Endothelial cell of umbilical vein (primary cell): ENCODE measurements at regions not wholly inside any gene's neighbourhood (a gene's known extent, or its start where the extent isn't known, plus 50 kb on each side); places are given as distances from the start of the nearest gene placed in this dataset.

Experiments
- BruUV-seq: library from RNA; stranded (reverse); fragments of 400-500 nt; replicated peaks from 2 replicates; lab custom pipeline; 2021; lab: Mats Ljungman, UMichigan
- CTCF ChIA-PET: fragments of 300-600, 350-600 bp; sonication (Branson Sonifier 250); formaldehyde crosslinking; loops from one replicate; lab custom pipeline; 2021; ENCODE audit warnings: antibody characterized with exemption, inconsistent platforms; lab: Charles Lee
- POLR2A ChIA-PET: fragments of 300-600, 350-600 bp; sonication (Branson Sonifier 250); formaldehyde crosslinking; loops from one replicate; lab custom pipeline; 2021; ENCODE audit warnings: antibody characterized with exemption, inconsistent platforms; lab: Charles Lee
- DNase-seq: peaks from one replicate; pipeline ENCODE4 v3.0.0-alpha.2; 2011; ENCODE audit warnings: low read depth, low spot score
- FAIRE-seq: peaks from 2 replicates; lab custom pipeline; 2011; peaks lifted over from hg19 to GRCh38; lab: Jason Lieb, UNC
- H2AFZ ChIP-seq: 2 replicates; pipeline ENCODE4 v1.6.0; 2012; ENCODE audit warnings: low read depth, low read length, control low read depth, inconsistent platforms
- H3K27ac ChIP-seq: 2 replicates; pipeline ENCODE4 v1.5.1; 2011; ENCODE audit warnings: low read depth, mild to moderate bottlenecking, control low read depth, low read length, moderate library complexity; ENCODE audit not compliant: insufficient read depth
- H3K27me3 ChIP-seq, 2 experiments: 2 replicates each; pipeline versions ENCODE4 v1.6.0 to v1.6.1; 2011; ENCODE audit warnings: low read length in 2 of 2, mixed read lengths in 1 of 2; ENCODE audit not compliant: control insufficient read depth in 2 of 2, insufficient read depth in 2 of 2
- H3K36me3 ChIP-seq, 2 experiments: 2 replicates in 1 of 2; 3 replicates in 1 of 2; pipeline ENCODE4 v1.5.1; 2011; ENCODE audit warnings: low read length in 2 of 2, mild to moderate bottlenecking in 1 of 2, moderate library complexity in 1 of 2; ENCODE audit not compliant: control insufficient read depth in 2 of 2, insufficient read depth in 2 of 2; ENCODE audit errors: extremely low read depth in 1 of 2
- H3K4me1 ChIP-seq: 3 replicates; pipeline ENCODE4 v1.5.1; 2011; ENCODE audit warnings: mild to moderate bottlenecking, low read length; ENCODE audit not compliant: control insufficient read depth, insufficient read depth; ENCODE audit errors: extremely low read depth
- H3K4me2 ChIP-seq: 2 replicates; pipeline ENCODE4 v1.6.1; 2011; ENCODE audit warnings: low read length, control low read depth, mixed read lengths; ENCODE audit not compliant: insufficient read depth
- H3K4me3 ChIP-seq, 3 experiments: fragments of 200-600 bp in 1 of 3; sonication (generic), shearing (Covaris generic) in 1 of 3; replicated peaks in 1 of 3; 2 replicates each; pipeline ENCODE4 v1.5.1; 2011 to 2016; ENCODE audit warnings: control low read depth in 3 of 3, low read length in 3 of 3, mild to moderate bottlenecking in 2 of 3, inconsistent platforms in 1 of 3, low read depth in 1 of 3, moderate library complexity in 1 of 3; ENCODE audit not compliant: insufficient read depth in 1 of 3
- H3K79me2 ChIP-seq: 2 replicates; pipeline ENCODE4 v1.6.0; 2012; ENCODE audit warnings: low read length, inconsistent platforms; ENCODE audit not compliant: control insufficient read depth, insufficient read depth
- H3K9ac ChIP-seq: replicated peaks from 2 replicates; pipeline ENCODE3; 2011; ENCODE audit warnings: low read length, control low read depth; ENCODE audit not compliant: insufficient read depth; ENCODE audit errors: extremely low read depth
- H3K9me1 ChIP-seq: replicated peaks from 3 replicates; pipeline ENCODE4 v1.6.0; 2011; ENCODE audit warnings: mild to moderate bottlenecking, low read length; ENCODE audit not compliant: control insufficient read depth, insufficient read depth; ENCODE audit errors: extremely low read depth
- H3K9me3 ChIP-seq: replicated peaks from 2 replicates; pipeline ENCODE4 v1.5.1; 2012; ENCODE audit warnings: low read length, inconsistent platforms; ENCODE audit not compliant: control insufficient read depth, insufficient read depth
- H4K20me1 ChIP-seq: replicated peaks from 2 replicates; pipeline ENCODE3; 2011; ENCODE audit warnings: mild to moderate bottlenecking, low read length; ENCODE audit not compliant: control insufficient read depth, insufficient read depth; ENCODE audit errors: extremely low read depth
- EZH2 ChIP-seq: IDR thresholded peaks from 2 replicates; pipeline ENCODE4 v1.6.1; 2012; ENCODE audit warnings: borderline replicate concordance, low read depth, mild to moderate bottlenecking, moderate library complexity, low read length, inconsistent platforms; ENCODE audit not compliant: severe bottlenecking
- FOS ChIP-seq: IDR thresholded peaks from 2 replicates; pipeline ENCODE4 v1.6.1; 2011; ENCODE audit warnings: mild to moderate bottlenecking, low read length, moderate library complexity, borderline replicate concordance; ENCODE audit not compliant: insufficient read depth
- GATA2 ChIP-seq: IDR thresholded peaks from 2 replicates; pipeline ENCODE4 v1.7.0; 2011; ENCODE audit warnings: low read depth, mild to moderate bottlenecking, moderate library complexity, mixed read lengths, low read length; ENCODE audit not compliant: insufficient read length, insufficient read depth
- JUN ChIP-seq: IDR thresholded peaks from 2 replicates; pipeline ENCODE4 v1.6.1; 2011; ENCODE audit warnings: borderline replicate concordance, low read depth; ENCODE audit not compliant: insufficient read length, insufficient read depth
- MYC ChIP-seq: IDR thresholded peaks from one replicate; pipeline ENCODE4 v1.6.1; 2011; ENCODE audit warnings: mild to moderate bottlenecking, low read depth, low read length
- POLR2A ChIP-seq: IDR thresholded peaks from 2 replicates; pipeline ENCODE4 v1.6.1; 2012; ENCODE audit warnings: low read depth, mild to moderate bottlenecking, control low read depth, low read length
- POLR2AphosphoS5 ChIP-seq: IDR thresholded peaks from 2 replicates; pipeline ENCODE4 v1.6.1; 2012; ENCODE audit warnings: low read depth, mild to moderate bottlenecking, control low read depth, low read length, moderate library complexity; ENCODE audit not compliant: insufficient read depth
- dilution Hi-C: fragments of 300-500 bp; cut with MboI; formaldehyde crosslinking; loops from one replicate; pipeline ENCODE4 v1.15.0; 2019; ENCODE audit warnings: low sequenced_read_pairs; ENCODE audit not compliant: extremely low pct_ligation_motif_present
- intact Hi-C: fragments of 100-400 bp; cut with micrococcal nuclease; formaldehyde crosslinking; loops from one replicate; pipeline ENCODE4 v1.10.0; 2022
- TF ChIP-seq, protein P1 (sequence below), 2 donors: IDR thresholded peaks; 1 replicate in 1 of 2; 2 replicates in 1 of 2; pipeline ENCODE4 v1.5.1; 2011; ENCODE audit warnings: low read length in 2 of 2, mild to moderate bottlenecking in 2 of 2, moderate library complexity in 2 of 2, control low read depth in 1 of 2, inconsistent platforms in 1 of 2, low read depth in 1 of 2; ENCODE audit not compliant: insufficient read depth in 1 of 2; ENCODE audit errors: extremely low read depth in 1 of 2
- TF ChIP-seq, protein P2 (sequence below): IDR thresholded peaks from 2 replicates; pipeline ENCODE4 v1.6.1; 2011; ENCODE audit not compliant: insufficient read depth, insufficient read length

DNA sequence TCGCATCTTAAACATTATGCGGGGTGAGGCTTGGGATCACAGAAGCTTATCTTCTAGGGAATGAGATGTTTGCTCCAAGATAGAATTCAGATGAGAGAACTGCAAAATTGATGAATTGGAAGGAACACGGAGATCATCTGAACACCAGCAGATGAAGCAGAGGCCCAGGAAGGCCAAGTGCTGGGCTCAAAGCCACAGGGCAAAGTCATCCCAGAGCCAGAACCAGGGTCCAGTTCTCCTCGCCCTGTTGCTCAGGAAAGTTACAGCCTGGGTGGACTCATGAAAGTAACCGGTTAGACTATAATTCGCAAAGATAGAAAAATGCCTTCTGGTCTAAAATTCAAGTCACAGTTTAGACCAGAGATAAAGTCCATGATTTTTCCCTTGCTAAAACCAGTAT, 456.1 kb upstream of the ID2 start:
- H3K9me3 ChIP-seq, result no peaks in the 10 kb centered on the region
- BruUV-seq, result no TSS peak
- FAIRE-seq, result no peak
- H3K27me3 ChIP-seq, result no peaks in the 10 kb centered on the region
- H3K79me2 ChIP-seq, result no peaks in the 10 kb centered on the region
- ChIA-PET POLR2A (no interaction called here), CTCF (interaction anchor here (0.5 kb wide), 1 partner anchor 398 kb away, joined by 3 read pairs; no protein-coding TSS in a partner anchor)
- H3K36me3 ChIP-seq, result no peaks in the 10 kb centered on the region
- H4K20me1 ChIP-seq, result no peaks in the 10 kb centered on the region
- intact Hi-C loops, result no loop called here
- no peaks in the 10 kb centered on the region for H3K4me1 ChIP-seq
- H3K4me3 ChIP-seq, result no peak overlapping the region
- DNase-seq, result no peak
- H3K27ac ChIP-seq, result no peak overlapping the region
- dilution Hi-C loops, result no loop called here
- no peak overlapping the region for H2AFZ ChIP-seq
- H3K9me1 ChIP-seq, result no peaks in the 10 kb centered on the region
- TF ChIP-seq GATA2 (no peak), JUN (no peak), EZH2 (no peak), MYC (no peak), POLR2AphosphoS5 (no peak), FOS (no peak), POLR2A (no peak)
- TF ChIP-seq, protein P1, sequence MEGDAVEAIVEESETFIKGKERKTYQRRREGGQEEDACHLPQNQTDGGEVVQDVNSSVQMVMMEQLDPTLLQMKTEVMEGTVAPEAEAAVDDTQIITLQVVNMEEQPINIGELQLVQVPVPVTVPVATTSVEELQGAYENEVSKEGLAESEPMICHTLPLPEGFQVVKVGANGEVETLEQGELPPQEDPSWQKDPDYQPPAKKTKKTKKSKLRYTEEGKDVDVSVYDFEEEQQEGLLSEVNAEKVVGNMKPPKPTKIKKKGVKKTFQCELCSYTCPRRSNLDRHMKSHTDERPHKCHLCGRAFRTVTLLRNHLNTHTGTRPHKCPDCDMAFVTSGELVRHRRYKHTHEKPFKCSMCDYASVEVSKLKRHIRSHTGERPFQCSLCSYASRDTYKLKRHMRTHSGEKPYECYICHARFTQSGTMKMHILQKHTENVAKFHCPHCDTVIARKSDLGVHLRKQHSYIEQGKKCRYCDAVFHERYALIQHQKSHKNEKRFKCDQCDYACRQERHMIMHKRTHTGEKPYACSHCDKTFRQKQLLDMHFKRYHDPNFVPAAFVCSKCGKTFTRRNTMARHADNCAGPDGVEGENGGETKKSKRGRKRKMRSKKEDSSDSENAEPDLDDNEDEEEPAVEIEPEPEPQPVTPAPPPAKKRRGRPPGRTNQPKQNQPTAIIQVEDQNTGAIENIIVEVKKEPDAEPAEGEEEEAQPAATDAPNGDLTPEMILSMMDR (IDR thresholded peaks at IDR 0.05; ENCODE audit: extremely low read depth in 1 of 2, insufficient read depth in 1 of 2, low read depth in 1 of 2, low read length in 2 of 2), result no peak
- TF ChIP-seq, protein P2, sequence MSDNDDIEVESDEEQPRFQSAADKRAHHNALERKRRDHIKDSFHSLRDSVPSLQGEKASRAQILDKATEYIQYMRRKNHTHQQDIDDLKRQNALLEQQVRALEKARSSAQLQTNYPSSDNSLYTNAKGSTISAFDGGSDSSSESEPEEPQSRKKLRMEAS, result no peak
- no peak overlapping the region for H3K4me2 ChIP-seq
- no peak overlapping the region for H3K9ac ChIP-seq
